ENCODE measurements at regions not wholly inside any gene's neighbourhood (a gene's known extent, or its start where the extent isn't known, plus 50 kb on each side); places are given as distances from the start of the nearest gene placed in this dataset.

- H3K27ac Mint-ChIP-seq (ENCODE audit: unreplicated experiment): no peak overlapping the region
- no peaks in the 10 kb centered on the region for H3K27me3 Mint-ChIP-seq (ENCODE audit: low read depth)
- H3K4me3 Mint-ChIP-seq: no peak overlapping the region
- no peaks in the 10 kb centered on the region for H3K4me1 Mint-ChIP-seq
- no peaks in the 10 kb centered on the region for H3K9me3 Mint-ChIP-seq
- TF ChIP-seq, protein P1, sequence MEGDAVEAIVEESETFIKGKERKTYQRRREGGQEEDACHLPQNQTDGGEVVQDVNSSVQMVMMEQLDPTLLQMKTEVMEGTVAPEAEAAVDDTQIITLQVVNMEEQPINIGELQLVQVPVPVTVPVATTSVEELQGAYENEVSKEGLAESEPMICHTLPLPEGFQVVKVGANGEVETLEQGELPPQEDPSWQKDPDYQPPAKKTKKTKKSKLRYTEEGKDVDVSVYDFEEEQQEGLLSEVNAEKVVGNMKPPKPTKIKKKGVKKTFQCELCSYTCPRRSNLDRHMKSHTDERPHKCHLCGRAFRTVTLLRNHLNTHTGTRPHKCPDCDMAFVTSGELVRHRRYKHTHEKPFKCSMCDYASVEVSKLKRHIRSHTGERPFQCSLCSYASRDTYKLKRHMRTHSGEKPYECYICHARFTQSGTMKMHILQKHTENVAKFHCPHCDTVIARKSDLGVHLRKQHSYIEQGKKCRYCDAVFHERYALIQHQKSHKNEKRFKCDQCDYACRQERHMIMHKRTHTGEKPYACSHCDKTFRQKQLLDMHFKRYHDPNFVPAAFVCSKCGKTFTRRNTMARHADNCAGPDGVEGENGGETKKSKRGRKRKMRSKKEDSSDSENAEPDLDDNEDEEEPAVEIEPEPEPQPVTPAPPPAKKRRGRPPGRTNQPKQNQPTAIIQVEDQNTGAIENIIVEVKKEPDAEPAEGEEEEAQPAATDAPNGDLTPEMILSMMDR (conservative IDR thresholded peaks at IDR 0.05): no peak
- H3K36me3 Mint-ChIP-seq (ENCODE audit: low read depth): no peaks in the 10 kb centered on the region
- DNase-seq (ENCODE audit: low read depth, low spot score): no peak
These were observed 1121.4 kb downstream of the XPNPEP1 start for GRCh38 chr10:108801775-108802517.

GRCh38 chr10:108801220-108801619 is 1122.1 kb downstream of the XPNPEP1 start:
- Mint-ChIP-seq H3K27me3 (ENCODE audit: low read depth) (no peaks in the 10 kb centered on the region), H3K9me3 (peaks cover 1% of the 10 kb centered on the region), H3K27ac (ENCODE audit: unreplicated experiment) (no peak overlapping the region), H3K4me1 (no peaks in the 10 kb centered on the region), H3K36me3 (ENCODE audit: low read depth) (no peaks in the 10 kb centered on the region), H3K4me3 (no peak overlapping the region)
- no peak for DNase-seq (ENCODE audit: low read depth, low spot score)
- TF ChIP-seq, protein P1 (conservative IDR thresholded peaks at IDR 0.05): no peak

DNA sequence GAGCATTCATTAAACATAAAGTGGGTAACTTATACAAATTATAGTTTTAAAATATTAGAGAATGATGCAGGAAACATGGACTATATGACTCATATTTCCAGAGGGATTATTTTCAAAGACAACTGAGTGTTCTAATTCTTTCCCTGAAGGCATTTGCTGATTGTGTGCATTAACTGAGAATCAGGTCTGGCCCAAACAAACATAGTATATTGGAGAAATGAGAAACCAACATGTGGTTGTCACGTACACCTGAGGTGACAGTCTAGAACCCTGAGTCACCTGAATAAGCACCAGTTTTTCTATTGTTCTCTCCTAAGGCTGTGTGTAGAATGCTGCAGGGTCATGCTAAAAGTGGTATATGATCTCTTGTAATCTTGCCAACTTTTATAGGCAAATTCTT is 1125.7 kb downstream of the XPNPEP1 start:
- Mint-ChIP-seq H3K9me3 (peaks cover 3% of the 10 kb centered on the region), H3K27me3 (ENCODE audit: low read depth) (no peaks in the 10 kb centered on the region), H3K4me1 (no peaks in the 10 kb centered on the region), H3K27ac (ENCODE audit: unreplicated experiment) (no peak overlapping the region), H3K36me3 (ENCODE audit: low read depth) (no peaks in the 10 kb centered on the region), H3K4me3 (no peak overlapping the region)
- DNase-seq (ENCODE audit: low read depth, low spot score): no peak
- TF ChIP-seq, protein P1 (conservative IDR thresholded peaks at IDR 0.05): no peak

DNA sequence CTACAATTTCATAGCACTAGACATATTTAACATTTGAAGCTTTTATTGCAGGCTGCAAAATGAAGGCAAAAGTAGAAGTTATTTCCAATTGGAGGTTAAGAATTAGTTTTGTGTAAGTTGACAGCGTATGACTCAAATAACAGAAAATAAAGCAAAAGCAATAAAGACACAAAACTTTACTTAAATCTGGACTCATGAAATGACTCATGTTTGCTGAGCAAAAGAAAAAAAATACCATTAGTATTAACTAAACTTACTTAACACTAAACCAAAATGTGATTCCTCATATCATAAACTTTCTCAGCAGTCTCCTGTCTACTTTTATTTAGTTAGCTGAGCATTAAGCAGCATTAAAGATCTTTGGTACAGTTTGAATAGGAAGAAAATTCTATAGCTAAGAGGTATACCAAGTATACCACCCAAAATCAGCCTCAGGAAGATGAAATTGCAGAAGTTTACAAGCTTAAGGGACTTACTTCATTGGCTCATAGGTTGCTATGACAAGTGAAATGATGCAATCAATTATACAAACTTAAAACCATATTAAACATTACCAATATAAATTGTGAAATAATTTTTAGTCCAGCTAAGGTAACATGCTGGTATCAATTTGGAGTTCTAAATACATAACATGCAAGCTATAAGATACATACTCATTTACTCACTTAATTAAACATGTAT is 1131.4 kb downstream of the XPNPEP1 start:
- H3K4me3 Mint-ChIP-seq: no peak overlapping the region
- H3K36me3 Mint-ChIP-seq (ENCODE audit: low read depth): no peaks in the 10 kb centered on the region
- TF ChIP-seq, protein P1 (conservative IDR thresholded peaks at IDR 0.05): no peak
- H3K9me3 Mint-ChIP-seq: peaks cover 4% of the 10 kb centered on the region
- no peak overlapping the region for H3K27ac Mint-ChIP-seq (ENCODE audit: unreplicated experiment)
- no peak for DNase-seq (ENCODE audit: low read depth, low spot score)
- H3K27me3 Mint-ChIP-seq (ENCODE audit: low read depth): no peaks in the 10 kb centered on the region
- no peaks in the 10 kb centered on the region for H3K4me1 Mint-ChIP-seq

- H3K9me3 Mint-ChIP-seq: peaks cover 7% of the 10 kb centered on the region
- no peaks in the 10 kb centered on the region for H3K27me3 Mint-ChIP-seq (ENCODE audit: low read depth)
- no peak overlapping the region for H3K4me3 Mint-ChIP-seq
- no peaks in the 10 kb centered on the region for H3K4me1 Mint-ChIP-seq
- no peak overlapping the region for H3K27ac Mint-ChIP-seq (ENCODE audit: unreplicated experiment)
- H3K36me3 Mint-ChIP-seq (ENCODE audit: low read depth): no peaks in the 10 kb centered on the region
- TF ChIP-seq, protein P1 (conservative IDR thresholded peaks at IDR 0.05): no peak
- no peak for DNase-seq (ENCODE audit: low read depth, low spot score)
These were observed 1132.3 kb downstream of the XPNPEP1 start for GRCh38 chr10:108791030-108791429.

Data from neural crest cell (in vitro differentiated cells).